GM19463 (cell line): ENCODE measurements at regions not wholly inside any gene's neighbourhood (a gene's known extent, or its start where the extent isn't known, plus 50 kb on each side); places are given as distances from the start of the nearest gene placed in this dataset.

Experiments used
- ATAC-seq: cut with Tn5 transposase; IDR thresholded peaks from one replicate; pipeline ENCODE4 v1.9.1; 2021; ENCODE audit warnings: mild to moderate bottlenecking, moderate library complexity; ENCODE audit not compliant: unreplicated experiment

GRCh38 chr10:52918714-52919305 lies 146.2 kb upstream of the MBL2 start:
- ATAC-seq = peak; percentile 73

- no peak for ATAC-seq
These were observed 142.8 kb upstream of the MBL2 start for GRCh38 chr10:52915391-52915790.

- ATAC-seq = no peak
These were observed 138.6 kb upstream of the MBL2 start for GRCh38 chr10:52911163-52911562.

GRCh38 chr10:52908478-52908877 lies 135.9 kb upstream of the MBL2 start:
- no peak for ATAC-seq

GRCh38 chr10:52906046-52906445 lies 133.5 kb upstream of the MBL2 start:
- ATAC-seq = no peak

- no peak for ATAC-seq
These were observed 130.9 kb upstream of the MBL2 start for GRCh38 chr10:52903397-52903938.

GRCh38 chr10:52900593-52900992 lies 128.0 kb upstream of the MBL2 start:
- peak; percentile 85 for ATAC-seq

GRCh38 chr10:52897162-52897561 lies 124.6 kb upstream of the MBL2 start:
- no peak for ATAC-seq

GRCh38 chr10:52895059-52895458 lies 122.5 kb upstream of the MBL2 start:
- no peak for ATAC-seq

GRCh38 chr10:52890281-52890680 lies 117.7 kb upstream of the MBL2 start:
- ATAC-seq = no peak

GRCh38 chr10:52889611-52890010 lies 117.0 kb upstream of the MBL2 start:
- no peak for ATAC-seq

GRCh38 chr10:52883996-52884871 lies 111.7 kb upstream of the MBL2 start:
- peak; percentile 97 for ATAC-seq

- ATAC-seq = no peak
These were observed 106.7 kb upstream of the MBL2 start for GRCh38 chr10:52879091-52879807.

GRCh38 chr10:52877451-52877850 lies 104.9 kb upstream of the MBL2 start:
- ATAC-seq = no peak

- ATAC-seq = no peak
These were observed 102.8 kb upstream of the MBL2 start for GRCh38 chr10:52875336-52875735.

- no peak for ATAC-seq
These were observed 102.0 kb upstream of the MBL2 start for GRCh38 chr10:52874581-52874980.

- ATAC-seq = no peak
These were observed 98.7 kb upstream of the MBL2 start for GRCh38 chr10:52871191-52871843.

- no peak for ATAC-seq
These were observed 98.0 kb upstream of the MBL2 start for GRCh38 chr10:52870562-52870961.

GRCh38 chr10:52869864-52870263 lies 97.3 kb upstream of the MBL2 start:
- ATAC-seq = no peak

GRCh38 chr10:52865213-52865612 lies 92.6 kb upstream of the MBL2 start:
- ATAC-seq = no peak
